ENCODE measurements at regions not wholly inside any gene's neighbourhood (a gene's known extent, or its start where the extent isn't known, plus 50 kb on each side); places are given as distances from the start of the nearest gene placed in this dataset.

GRCh38 chr12:87119713-87120112, 863.5 kb upstream of the MGAT4C start:
- no peaks in the 10 kb centered on the region for H3K36me3 Mint-ChIP-seq
- H3K27ac Mint-ChIP-seq, result no peak overlapping the region
- H3K27me3 Mint-ChIP-seq (ENCODE audit: low read depth in 3 of 3), result no peaks in the 10 kb centered on the region
- TF ChIP-seq CTCF (IDR thresholded peaks at IDR 0.05), result no peak
- Histone ChIP-seq H3K4me2 (replicated peaks; ENCODE audit: extremely low read depth, low read length, poor library complexity, severe bottlenecking) (no peak overlapping the region), H3K27me3 (ENCODE audit: control insufficient read depth in 2 of 2, insufficient read depth in 2 of 2, low read length in 2 of 2) (no peaks in the 10 kb centered on the region), H3K4me3 (replicated peaks in 1 of 3; ENCODE audit: low read depth in 2 of 3, low read length in 3 of 3) (no peak overlapping the region), H4K20me1 (ENCODE audit: insufficient read depth, low read length) (no peaks in the 10 kb centered on the region), H3K36me3 (replicated peaks in 1 of 2; ENCODE audit: control insufficient read depth in 1 of 2, insufficient read depth in 2 of 2, low read length in 2 of 2) (no peaks in the 10 kb centered on the region), H3K27ac (ENCODE audit: low read depth in 1 of 2, low read length in 2 of 2) (no peak overlapping the region), H3K9me3 (replicated peaks in 1 of 2; ENCODE audit: control insufficient read depth in 1 of 2, insufficient read depth in 1 of 2, low read length in 2 of 2) (peaks cover 6% of the 10 kb centered on the region in 2 donors), H3K9ac (ENCODE audit: insufficient read depth, low read length, poor library complexity, severe bottlenecking) (no peak overlapping the region), H2AFZ (ENCODE audit: insufficient read depth, low read depth, low read length, poor library complexity, severe bottlenecking) (no peak overlapping the region), H3K4me1 (ENCODE audit: control insufficient read depth in 1 of 2, insufficient read depth in 2 of 2, low read length in 2 of 2) (no peaks in the 10 kb centered on the region), H3K79me2 (ENCODE audit: insufficient read depth, low read length) (no peaks in the 10 kb centered on the region)
- intact Hi-C loops (cut with micrococcal nuclease), result no loop called here
- no peaks in the 10 kb centered on the region for H3K4me1 Mint-ChIP-seq
- no peak for DNase-seq
- peaks cover 0 to 7% (median 0%) of the 10 kb centered on the region in 7 donors for H3K9me3 Mint-ChIP-seq
- H3K4me3 Mint-ChIP-seq, result no peak overlapping the region

GRCh38 chr12:87117526-87117925, 861.3 kb upstream of the MGAT4C start:
- H3K36me3 Mint-ChIP-seq, result no peaks in the 10 kb centered on the region
- Histone ChIP-seq H3K4me2 (replicated peaks; ENCODE audit: extremely low read depth, low read length, poor library complexity, severe bottlenecking) (no peak overlapping the region), H2AFZ (ENCODE audit: insufficient read depth, low read depth, low read length, poor library complexity, severe bottlenecking) (no peak overlapping the region), H3K4me3 (replicated peaks in 1 of 3; ENCODE audit: low read depth in 2 of 3, low read length in 3 of 3) (no peak overlapping the region), H3K36me3 (replicated peaks in 1 of 2; ENCODE audit: control insufficient read depth in 1 of 2, insufficient read depth in 2 of 2, low read length in 2 of 2) (no peaks in the 10 kb centered on the region), H3K27me3 (ENCODE audit: control insufficient read depth in 2 of 2, insufficient read depth in 2 of 2, low read length in 2 of 2) (no peaks in the 10 kb centered on the region), H3K9ac (ENCODE audit: insufficient read depth, low read length, poor library complexity, severe bottlenecking) (no peak overlapping the region), H3K27ac (ENCODE audit: low read depth in 1 of 2, low read length in 2 of 2) (no peak overlapping the region), H3K9me3 (replicated peaks in 1 of 2; ENCODE audit: control insufficient read depth in 1 of 2, insufficient read depth in 1 of 2, low read length in 2 of 2) (no peaks in the 10 kb centered on the region), H3K79me2 (ENCODE audit: insufficient read depth, low read length) (no peaks in the 10 kb centered on the region), H4K20me1 (ENCODE audit: insufficient read depth, low read length) (no peaks in the 10 kb centered on the region), H3K4me1 (ENCODE audit: control insufficient read depth in 1 of 2, insufficient read depth in 2 of 2, low read length in 2 of 2) (no peaks in the 10 kb centered on the region)
- no peaks in the 10 kb centered on the region for H3K27me3 Mint-ChIP-seq (ENCODE audit: low read depth in 3 of 3)
- no CpG with 5 or more reads among the region's 1 CpG for WGBS (ENCODE audit: insufficient coverage)
- H3K4me1 Mint-ChIP-seq, result no peaks in the 10 kb centered on the region
- DNase-seq, result no peak
- peaks cover 0 to 3% (median 0%) of the 10 kb centered on the region in 7 donors for H3K9me3 Mint-ChIP-seq
- no peak overlapping the region for H3K4me3 Mint-ChIP-seq
- intact Hi-C loops (cut with micrococcal nuclease), result no loop called here
- no peak for TF ChIP-seq CTCF (IDR thresholded peaks at IDR 0.05)
- no peak overlapping the region for H3K27ac Mint-ChIP-seq

Data from CD14-positive monocyte (primary cell).